ENCODE measurements at regions not wholly inside any gene's neighbourhood (a gene's known extent, or its start where the extent isn't known, plus 50 kb on each side); places are given as distances from the start of the nearest gene placed in this dataset.

- no peaks in the 10 kb centered on the region for H3K36me3 Mint-ChIP-seq (ENCODE audit: low read depth)
- no peak for TF ChIP-seq CTCF (IDR thresholded peaks at IDR 0.05)
- peaks cover 2% of the 10 kb centered on the region for H3K27me3 Mint-ChIP-seq
- no peak for ATAC-seq (ENCODE audit: low read depth)
- no peak for DNase-seq
- CTCF ChIA-PET: no interaction called here
- intact Hi-C loops (cut with micrococcal nuclease): no loop called here
- H3K27ac Mint-ChIP-seq: no peak overlapping the region
- no peaks in the 10 kb centered on the region for H3K4me1 Mint-ChIP-seq
- H3K4me3 Mint-ChIP-seq: no peak overlapping the region
- no peaks in the 10 kb centered on the region for H3K9me3 Mint-ChIP-seq
- POLR2A ChIA-PET: no interaction called here
Observed at GRCh38 chr2:2542966-2543611, 212.0 kb upstream of the MYT1L start.

GRCh38 chr2:2542316-2542715 is 211.2 kb upstream of the MYT1L start:
- H3K4me3 Mint-ChIP-seq: no peak overlapping the region
- no peak for TF ChIP-seq CTCF (IDR thresholded peaks at IDR 0.05)
- no peaks in the 10 kb centered on the region for H3K4me1 Mint-ChIP-seq
- no peak overlapping the region for H3K27ac Mint-ChIP-seq
- intact Hi-C loops (cut with micrococcal nuclease): no loop called here
- H3K36me3 Mint-ChIP-seq (ENCODE audit: low read depth): no peaks in the 10 kb centered on the region
- peaks cover 2% of the 10 kb centered on the region for H3K27me3 Mint-ChIP-seq
- DNase-seq (no peak), ATAC-seq (ENCODE audit: low read depth) (no peak)
- H3K9me3 Mint-ChIP-seq: no peaks in the 10 kb centered on the region
- ChIA-PET POLR2A (no interaction called here), CTCF (no interaction called here)

GRCh38 chr2:2540406-2540805 is 209.3 kb upstream of the MYT1L start:
- H3K27me3 Mint-ChIP-seq: peaks cover 2% of the 10 kb centered on the region
- no peaks in the 10 kb centered on the region for H3K9me3 Mint-ChIP-seq
- CTCF ChIA-PET: no interaction called here
- no peaks in the 10 kb centered on the region for H3K4me1 Mint-ChIP-seq
- no peak overlapping the region for H3K27ac Mint-ChIP-seq
- TF ChIP-seq CTCF (IDR thresholded peaks at IDR 0.05): no peak
- intact Hi-C loops (cut with micrococcal nuclease): no loop called here
- DNase-seq (no peak), ATAC-seq (ENCODE audit: low read depth) (no peak)
- POLR2A ChIA-PET: no interaction called here
- no peak overlapping the region for H3K4me3 Mint-ChIP-seq
- H3K36me3 Mint-ChIP-seq (ENCODE audit: low read depth): no peaks in the 10 kb centered on the region

- H3K27ac Mint-ChIP-seq: no peak overlapping the region
- intact Hi-C loops (cut with micrococcal nuclease): no loop called here
- ATAC-seq (ENCODE audit: low read depth) (no peak), DNase-seq (no peak)
- POLR2A ChIA-PET: no interaction called here
- TF ChIP-seq CTCF (IDR thresholded peaks at IDR 0.05): no peak
- no peak overlapping the region for H3K4me3 Mint-ChIP-seq
- H3K9me3 Mint-ChIP-seq: no peaks in the 10 kb centered on the region
- H3K36me3 Mint-ChIP-seq (ENCODE audit: low read depth): no peaks in the 10 kb centered on the region
- H3K27me3 Mint-ChIP-seq: peaks cover 2% of the 10 kb centered on the region
- CTCF ChIA-PET: no interaction called here
- H3K4me1 Mint-ChIP-seq: no peaks in the 10 kb centered on the region
Observed at GRCh38 chr2:2536416-2537056, 205.5 kb upstream of the MYT1L start.

GRCh38 chr2:2530334-2530733 is 199.3 kb upstream of the MYT1L start:
- Mint-ChIP-seq H3K4me1 (no peaks in the 10 kb centered on the region), H3K27ac (no peak overlapping the region), H3K36me3 (ENCODE audit: low read depth) (no peaks in the 10 kb centered on the region), H3K4me3 (no peak overlapping the region), H3K9me3 (no peaks in the 10 kb centered on the region), H3K27me3 (no peaks in the 10 kb centered on the region)
- intact Hi-C loops (cut with micrococcal nuclease): no loop called here
- TF ChIP-seq CTCF (IDR thresholded peaks at IDR 0.05): no peak
- POLR2A ChIA-PET: no interaction called here
- no peak for ATAC-seq (ENCODE audit: low read depth)
- no peak for DNase-seq
- CTCF ChIA-PET: no interaction called here
